ENCODE measurements at regions not wholly inside any gene's neighbourhood (a gene's known extent, or its start where the extent isn't known, plus 50 kb on each side); places are given as distances from the start of the nearest gene placed in this dataset.

- no peak for TF ChIP-seq CTCF (conservative IDR thresholded peaks at IDR 0.05 in 1 of 2, IDR thresholded peaks at IDR 0.05 in 1 of 2; ENCODE audit: extremely low read depth in 1 of 2, insufficient read depth in 1 of 2, low read depth in 1 of 2, low read length in 2 of 2)
- no peak for TF ChIP-seq EZH2 (IDR thresholded peaks at IDR 0.05; ENCODE audit: borderline replicate concordance, low read length)
These were observed 431.1 kb downstream of the EFNB2 start for GRCh38 chr13:106104281-106104901.

Measured in mammary epithelial cell (primary cell).